ENCODE measurements at regions not wholly inside any gene's neighbourhood (a gene's known extent, or its start where the extent isn't known, plus 50 kb on each side); places are given as distances from the start of the nearest gene placed in this dataset.

DNA sequence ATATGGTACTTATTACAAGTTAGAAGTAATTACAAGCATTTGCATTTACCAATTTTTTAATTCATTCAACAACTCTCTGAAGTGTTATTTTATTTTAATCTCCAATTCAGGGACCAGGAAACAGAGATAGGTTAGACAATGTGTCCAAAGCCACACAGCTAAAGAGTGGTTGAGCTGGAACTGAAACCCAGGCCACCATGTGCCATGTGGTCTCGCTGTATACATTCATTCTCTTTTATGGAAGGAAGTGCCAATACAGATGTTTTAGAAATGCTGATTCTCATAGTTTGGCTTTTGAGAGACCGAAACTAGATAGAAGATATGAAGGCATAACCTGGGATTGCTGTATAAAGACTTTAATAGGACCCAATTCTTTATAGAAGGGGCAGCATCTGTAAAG lies 684.6 kb upstream of the ID2 start:
- TF ChIP-seq, protein P1, sequence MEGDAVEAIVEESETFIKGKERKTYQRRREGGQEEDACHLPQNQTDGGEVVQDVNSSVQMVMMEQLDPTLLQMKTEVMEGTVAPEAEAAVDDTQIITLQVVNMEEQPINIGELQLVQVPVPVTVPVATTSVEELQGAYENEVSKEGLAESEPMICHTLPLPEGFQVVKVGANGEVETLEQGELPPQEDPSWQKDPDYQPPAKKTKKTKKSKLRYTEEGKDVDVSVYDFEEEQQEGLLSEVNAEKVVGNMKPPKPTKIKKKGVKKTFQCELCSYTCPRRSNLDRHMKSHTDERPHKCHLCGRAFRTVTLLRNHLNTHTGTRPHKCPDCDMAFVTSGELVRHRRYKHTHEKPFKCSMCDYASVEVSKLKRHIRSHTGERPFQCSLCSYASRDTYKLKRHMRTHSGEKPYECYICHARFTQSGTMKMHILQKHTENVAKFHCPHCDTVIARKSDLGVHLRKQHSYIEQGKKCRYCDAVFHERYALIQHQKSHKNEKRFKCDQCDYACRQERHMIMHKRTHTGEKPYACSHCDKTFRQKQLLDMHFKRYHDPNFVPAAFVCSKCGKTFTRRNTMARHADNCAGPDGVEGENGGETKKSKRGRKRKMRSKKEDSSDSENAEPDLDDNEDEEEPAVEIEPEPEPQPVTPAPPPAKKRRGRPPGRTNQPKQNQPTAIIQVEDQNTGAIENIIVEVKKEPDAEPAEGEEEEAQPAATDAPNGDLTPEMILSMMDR (IDR thresholded peaks at IDR 0.05; ENCODE audit: control extremely low read depth, extremely low read depth, low read depth, missing control alignments) = no peak
- CTCF ChIA-PET = no interaction called here
- no peak for DNase-seq (ENCODE audit: extremely low spot score)
- POLR2A ChIA-PET = no interaction called here

- CTCF ChIA-PET = interaction anchor here (0.6 to 0.8 kb wide), 2 partner anchors 8 to 18 kb away, joined by 3 to 4 read pairs; no protein-coding TSS in a partner anchor
- DNase-seq (ENCODE audit: extremely low spot score) = no peak
These were observed 682.0 kb upstream of the ID2 start for GRCh38 chr2:7999683-8000476.

DNA sequence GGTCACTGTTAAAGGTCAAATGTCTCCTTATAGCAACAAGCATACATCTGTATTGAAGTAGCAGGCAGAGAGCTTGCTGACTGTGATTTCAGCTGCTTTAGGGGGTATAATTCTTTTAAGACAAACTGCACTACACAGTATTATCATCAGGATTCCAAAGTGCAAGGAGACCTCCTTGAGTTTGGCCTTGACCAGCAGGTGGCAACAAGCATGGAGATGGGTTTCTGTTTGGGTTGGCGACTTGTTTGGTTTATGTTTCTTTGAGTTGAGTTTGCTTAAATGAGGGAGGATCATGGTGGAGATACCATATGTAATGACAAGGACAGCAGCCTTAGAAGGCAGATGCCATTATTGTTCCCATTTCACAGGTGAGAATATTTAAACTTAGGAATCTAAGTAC lies 681.0 kb upstream of the ID2 start:
- ChIA-PET CTCF (no interaction called here), POLR2A (no interaction called here)
- DNase-seq (ENCODE audit: extremely low spot score) = no peak
- TF ChIP-seq, protein P1 (IDR thresholded peaks at IDR 0.05; ENCODE audit: control extremely low read depth, extremely low read depth, low read depth, missing control alignments) = peak; percentile 25

More at GRCh38 chr2:7999683-8000476, 682.0 kb upstream of the ID2 start:
- TF ChIP-seq, protein P1 (IDR thresholded peaks at IDR 0.05; ENCODE audit: control extremely low read depth, extremely low read depth, low read depth, missing control alignments) = no peak
- POLR2A ChIA-PET = no interaction called here

- no peak for DNase-seq (ENCODE audit: extremely low spot score)
- ChIA-PET CTCF (no interaction called here), POLR2A (no interaction called here)
- TF ChIP-seq, protein P1 (IDR thresholded peaks at IDR 0.05; ENCODE audit: control extremely low read depth, extremely low read depth, low read depth, missing control alignments) = no peak
These were observed 679.0 kb upstream of the ID2 start for GRCh38 chr2:8002765-8003393.

DNA sequence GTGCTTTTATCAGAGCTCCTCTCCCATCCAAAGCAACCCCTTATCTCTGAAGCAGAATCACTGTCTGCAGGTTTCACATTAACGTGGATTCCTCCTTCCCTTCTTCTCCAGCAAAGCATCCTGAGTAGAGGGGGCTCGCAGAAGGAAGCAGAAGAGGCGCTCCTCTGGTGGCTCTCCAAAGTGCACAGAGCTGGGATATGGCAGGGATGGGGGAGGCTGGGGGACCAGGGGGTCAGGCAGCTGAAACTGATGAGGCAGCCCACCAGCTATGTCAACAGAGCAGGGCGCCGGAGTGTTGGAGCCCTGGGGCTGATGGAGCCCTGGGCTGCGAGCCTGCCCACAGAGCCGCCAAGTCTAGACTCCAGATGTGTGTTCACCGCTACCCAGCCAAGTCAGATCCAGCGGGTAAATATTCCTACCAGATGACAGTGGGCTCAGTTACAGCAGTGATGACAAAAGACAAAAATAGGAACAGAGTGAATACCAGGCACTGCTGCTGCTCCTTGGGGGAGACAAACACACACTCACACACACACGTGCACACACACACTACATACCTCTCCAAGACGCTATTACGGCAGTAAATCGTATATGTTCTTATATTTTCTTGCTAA lies 678.3 kb upstream of the ID2 start:
- ChIA-PET CTCF (interaction anchor here (1.0 kb wide), 1 partner anchor 60 kb away, joined by 3 read pairs; no protein-coding TSS in a partner anchor), POLR2A (no interaction called here)
- DNase-seq (ENCODE audit: extremely low spot score) = no peak
- TF ChIP-seq, protein P1 (IDR thresholded peaks at IDR 0.05; ENCODE audit: control extremely low read depth, extremely low read depth, low read depth, missing control alignments) = no peak

GRCh38 chr2:8004250-8004681 lies 677.6 kb upstream of the ID2 start:
- TF ChIP-seq, protein P1 (IDR thresholded peaks at IDR 0.05; ENCODE audit: control extremely low read depth, extremely low read depth, low read depth, missing control alignments) = no peak
- ChIA-PET POLR2A (no interaction called here), CTCF (interaction anchor here (1.0 kb wide), 1 partner anchor 61 kb away, joined by 3 read pairs; no protein-coding TSS in a partner anchor)
- peak; percentile 44 for DNase-seq (ENCODE audit: extremely low spot score)
